ENCODE measurements at regions not wholly inside any gene's neighbourhood (a gene's known extent, or its start where the extent isn't known, plus 50 kb on each side); places are given as distances from the start of the nearest gene placed in this dataset.

- H3K4me1 ChIP-seq (ENCODE audit: control insufficient read depth in 1 of 2, insufficient read depth in 2 of 2, low read length in 2 of 2): no peaks in the 10 kb centered on the region
- no peak overlapping the region for H3K9ac ChIP-seq (ENCODE audit: low read length)
- H2AFZ ChIP-seq (ENCODE audit: insufficient read depth, low read length, poor library complexity): no peak overlapping the region
- no peak overlapping the region for H3K14ac ChIP-seq (ENCODE audit: low read length)
- H2BK5ac ChIP-seq (ENCODE audit: low read depth, low read length, poor library complexity): no peak overlapping the region
- H3K18ac ChIP-seq (ENCODE audit: low read length): no peak overlapping the region
- no peak overlapping the region for H4K8ac ChIP-seq (ENCODE audit: low read depth, low read length)
- no peak overlapping the region for H3K4me3 ChIP-seq (ENCODE audit: low read depth, low read length)
- H3K9me3 ChIP-seq (ENCODE audit: insufficient read depth, low read depth, low read length): peaks cover 5% of the 10 kb centered on the region
- no peak overlapping the region for H3K4me2 ChIP-seq (ENCODE audit: low read length)
- no peaks in the 10 kb centered on the region for H3K79me1 ChIP-seq (ENCODE audit: low read length)
- H2BK12ac ChIP-seq (ENCODE audit: low read length): no peak overlapping the region
- no peaks in the 10 kb centered on the region for H3K79me2 ChIP-seq (ENCODE audit: control insufficient read depth, insufficient read depth, low read length, poor library complexity)
- no CpG with 5 or more reads among the region's 8 CpGs for WGBS (ENCODE audit: extremely low coverage, insufficient coverage, insufficient read length)
- H2AK5ac ChIP-seq (ENCODE audit: low read length): no peak overlapping the region
- H3K36me3 ChIP-seq (ENCODE audit: control insufficient read depth in 1 of 2, insufficient read depth in 2 of 2, low read length in 2 of 2): no peaks in the 10 kb centered on the region
- H3K23ac ChIP-seq (ENCODE audit: low read length): no peak overlapping the region
- DNase-seq: no peak
- no peak overlapping the region for H4K12ac ChIP-seq (ENCODE audit: low read depth, low read length)
- no peak overlapping the region for H2BK120ac ChIP-seq (ENCODE audit: insufficient read depth, low read length, poor library complexity)
- no peak overlapping the region for H3K4ac ChIP-seq (ENCODE audit: low read depth, low read length)
- H3K27me3 ChIP-seq (ENCODE audit: insufficient read depth, low read length): no peaks in the 10 kb centered on the region
- H4K91ac ChIP-seq (ENCODE audit: low read depth, low read length): no peak overlapping the region
- no peak overlapping the region for H3K27ac ChIP-seq (ENCODE audit: low read depth, low read length)
These were observed 141.5 kb downstream of the FBXO15 start for GRCh38 chr18:74006143-74006542.

- Histone ChIP-seq H3K79me1 (ENCODE audit: low read length) (no peaks in the 10 kb centered on the region), H3K4ac (ENCODE audit: low read depth, low read length) (no peak overlapping the region), H2BK120ac (ENCODE audit: insufficient read depth, low read length, poor library complexity) (no peak overlapping the region), H3K4me1 (ENCODE audit: control insufficient read depth in 1 of 2, insufficient read depth in 2 of 2, low read length in 2 of 2) (no peaks in the 10 kb centered on the region), H3K9me3 (ENCODE audit: insufficient read depth, low read depth, low read length) (peaks cover 5% of the 10 kb centered on the region), H3K18ac (ENCODE audit: low read length) (no peak overlapping the region), H2AFZ (ENCODE audit: insufficient read depth, low read length, poor library complexity) (no peak overlapping the region), H2BK5ac (ENCODE audit: low read depth, low read length, poor library complexity) (no peak overlapping the region), H3K9ac (ENCODE audit: low read length) (no peak overlapping the region), H4K12ac (ENCODE audit: low read depth, low read length) (no peak overlapping the region), H3K79me2 (ENCODE audit: control insufficient read depth, insufficient read depth, low read length, poor library complexity) (no peaks in the 10 kb centered on the region), H4K91ac (ENCODE audit: low read depth, low read length) (no peak overlapping the region), H2BK12ac (ENCODE audit: low read length) (no peak overlapping the region), H3K14ac (ENCODE audit: low read length) (no peak overlapping the region), H3K4me2 (ENCODE audit: low read length) (no peak overlapping the region), H3K4me3 (ENCODE audit: low read depth, low read length) (no peak overlapping the region), H4K8ac (ENCODE audit: low read depth, low read length) (no peak overlapping the region), H3K27me3 (ENCODE audit: insufficient read depth, low read length) (no peaks in the 10 kb centered on the region), H3K23ac (ENCODE audit: low read length) (no peak overlapping the region), H3K36me3 (ENCODE audit: control insufficient read depth in 1 of 2, insufficient read depth in 2 of 2, low read length in 2 of 2) (no peaks in the 10 kb centered on the region), H2AK5ac (ENCODE audit: low read length) (no peak overlapping the region), H3K27ac (ENCODE audit: low read depth, low read length) (no peak overlapping the region)
- no CpG with 5 or more reads among the region's 4 CpGs for whole genome bisulfite sequencing (ENCODE audit: extremely low coverage, insufficient coverage, insufficient read length)
- DNase-seq: no peak
These were observed 142.1 kb downstream of the FBXO15 start for GRCh38 chr18:74005320-74006109.

DNA sequence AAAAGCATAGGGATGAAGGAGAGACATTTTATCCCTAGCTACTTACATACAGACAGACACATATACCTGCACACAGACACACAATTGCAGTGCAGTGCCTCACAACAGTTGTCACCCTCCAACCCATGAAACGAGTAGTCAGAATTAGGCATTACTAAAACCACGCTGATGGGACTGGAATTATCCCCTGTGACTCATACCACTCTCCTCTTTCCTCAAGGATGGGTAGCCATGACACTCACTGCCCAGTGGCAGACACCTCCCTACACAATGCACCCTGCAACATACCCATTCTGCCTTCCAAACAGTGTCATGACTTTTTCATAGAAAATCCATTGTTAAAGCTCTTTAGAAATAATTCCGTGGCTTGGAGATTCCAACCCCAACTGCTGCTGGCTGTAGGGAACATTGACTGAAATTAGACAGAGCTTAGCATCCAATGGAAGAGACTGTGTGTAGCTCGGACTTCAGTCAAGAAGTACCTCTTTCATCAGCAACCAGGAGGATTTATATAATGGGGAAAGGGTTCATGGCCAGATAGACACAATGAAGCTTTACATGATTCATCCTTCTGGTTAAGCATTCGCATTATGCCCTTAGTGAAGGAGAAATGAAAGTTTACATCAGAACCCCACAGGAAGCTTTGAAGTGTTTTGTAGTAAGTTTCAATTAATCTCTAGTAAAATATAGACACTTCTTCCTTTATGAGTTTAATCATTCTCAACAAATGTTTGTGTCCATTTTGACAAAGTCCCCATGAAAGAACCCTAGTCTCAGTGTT, 155.2 kb downstream of the FBXO15 start:
- no peak overlapping the region for H3K27ac ChIP-seq (ENCODE audit: low read depth, low read length)
- H2BK5ac ChIP-seq (ENCODE audit: low read depth, low read length, poor library complexity): no peak overlapping the region
- H4K8ac ChIP-seq (ENCODE audit: low read depth, low read length): no peak overlapping the region
- no peak overlapping the region for H3K23ac ChIP-seq (ENCODE audit: low read length)
- H2BK12ac ChIP-seq (ENCODE audit: low read length): no peak overlapping the region
- no peak overlapping the region for H3K4ac ChIP-seq (ENCODE audit: low read depth, low read length)
- H2BK120ac ChIP-seq (ENCODE audit: insufficient read depth, low read length, poor library complexity): no peak overlapping the region
- no peaks in the 10 kb centered on the region for H3K27me3 ChIP-seq (ENCODE audit: insufficient read depth, low read length)
- H3K79me2 ChIP-seq (ENCODE audit: control insufficient read depth, insufficient read depth, low read length, poor library complexity): no peaks in the 10 kb centered on the region
- H2AFZ ChIP-seq (ENCODE audit: insufficient read depth, low read length, poor library complexity): no peak overlapping the region
- no peak overlapping the region for H2AK5ac ChIP-seq (ENCODE audit: low read length)
- H3K79me1 ChIP-seq (ENCODE audit: low read length): no peaks in the 10 kb centered on the region
- no peak overlapping the region for H3K14ac ChIP-seq (ENCODE audit: low read length)
- no peak overlapping the region for H3K4me2 ChIP-seq (ENCODE audit: low read length)
- no peak overlapping the region for H3K18ac ChIP-seq (ENCODE audit: low read length)
- H3K4me1 ChIP-seq (ENCODE audit: control insufficient read depth in 1 of 2, insufficient read depth in 2 of 2, low read length in 2 of 2): no peaks in the 10 kb centered on the region
- H3K9me3 ChIP-seq (ENCODE audit: insufficient read depth, low read depth, low read length): peaks cover 5% of the 10 kb centered on the region
- no peaks in the 10 kb centered on the region for H3K36me3 ChIP-seq (ENCODE audit: control insufficient read depth in 1 of 2, insufficient read depth in 2 of 2, low read length in 2 of 2)
- no peak overlapping the region for H4K12ac ChIP-seq (ENCODE audit: low read depth, low read length)
- H4K91ac ChIP-seq (ENCODE audit: low read depth, low read length): no peak overlapping the region
- H3K4me3 ChIP-seq (ENCODE audit: low read depth, low read length): no peak overlapping the region
- H3K9ac ChIP-seq (ENCODE audit: low read length): no peak overlapping the region
- DNase-seq: no peak
- WGBS (ENCODE audit: extremely low coverage, insufficient coverage, insufficient read length): no CpG with 5 or more reads among the region's 5 CpGs

- Histone ChIP-seq H3K36me3 (ENCODE audit: control insufficient read depth in 1 of 2, insufficient read depth in 2 of 2, low read length in 2 of 2) (no peaks in the 10 kb centered on the region), H2AK5ac (ENCODE audit: low read length) (no peak overlapping the region), H2BK12ac (ENCODE audit: low read length) (no peak overlapping the region), H3K4ac (ENCODE audit: low read depth, low read length) (no peak overlapping the region), H3K9me3 (ENCODE audit: insufficient read depth, low read depth, low read length) (peaks cover 4% of the 10 kb centered on the region), H3K14ac (ENCODE audit: low read length) (no peak overlapping the region), H4K12ac (ENCODE audit: low read depth, low read length) (no peak overlapping the region), H3K4me1 (ENCODE audit: control insufficient read depth in 1 of 2, insufficient read depth in 2 of 2, low read length in 2 of 2) (no peaks in the 10 kb centered on the region), H3K18ac (ENCODE audit: low read length) (no peak overlapping the region), H3K27me3 (ENCODE audit: insufficient read depth, low read length) (no peaks in the 10 kb centered on the region), H4K91ac (ENCODE audit: low read depth, low read length) (no peak overlapping the region), H3K27ac (ENCODE audit: low read depth, low read length) (no peak overlapping the region), H3K79me2 (ENCODE audit: control insufficient read depth, insufficient read depth, low read length, poor library complexity) (no peaks in the 10 kb centered on the region), H3K23ac (ENCODE audit: low read length) (no peak overlapping the region), H2AFZ (ENCODE audit: insufficient read depth, low read length, poor library complexity) (no peak overlapping the region), H3K9ac (ENCODE audit: low read length) (no peak overlapping the region), H3K79me1 (ENCODE audit: low read length) (no peaks in the 10 kb centered on the region), H2BK120ac (ENCODE audit: insufficient read depth, low read length, poor library complexity) (no peak overlapping the region), H3K4me2 (ENCODE audit: low read length) (no peak overlapping the region), H4K8ac (ENCODE audit: low read depth, low read length) (no peak overlapping the region), H3K4me3 (ENCODE audit: low read depth, low read length) (no peak overlapping the region), H2BK5ac (ENCODE audit: low read depth, low read length, poor library complexity) (no peak overlapping the region)
- no CpG with 5 or more reads among the region's 2 CpGs for WGBS (ENCODE audit: extremely low coverage, insufficient coverage, insufficient read length)
- DNase-seq: no peak
These were observed 156.1 kb downstream of the FBXO15 start for GRCh38 chr18:73991570-73991969.

All from trophoblast cell (in vitro differentiated cells and primary cell).